PFSK-1 (cell line): ENCODE measurements at regions not wholly inside any gene's neighbourhood (a gene's known extent, or its start where the extent isn't known, plus 50 kb on each side); places are given as distances from the start of the nearest gene placed in this dataset.

ENCODE experiments used
- FOXP2 ChIP-seq: optimal IDR thresholded peaks from 2 replicates; pipeline ENCODE3; 2011; ENCODE audit warnings: borderline replicate concordance, control low read depth, inconsistent platforms; ENCODE audit not compliant: insufficient read depth; ENCODE audit errors: extremely low read length, extremely low read depth
- POLR2AphosphoS5 ChIP-seq: IDR thresholded peaks from 2 replicates; pipeline ENCODE4 v1.6.1; 2012; ENCODE audit warnings: low read depth, mild to moderate bottlenecking, control low read depth, low read length, moderate library complexity
- REST ChIP-seq, 2 experiments: IDR thresholded peaks; 2 replicates each; pipeline versions ENCODE4 v1.6.1 to v1.8.0; 2011 to 2012; ENCODE audit warnings: low read depth in 2 of 2, low read length in 2 of 2, control low read depth in 1 of 2, inconsistent platforms in 1 of 2, mild to moderate bottlenecking in 1 of 2, moderate library complexity in 1 of 2; ENCODE audit not compliant: insufficient read depth in 1 of 2
- SIN3A ChIP-seq: IDR thresholded peaks from 2 replicates; pipeline ENCODE4 v1.6.1; 2012; ENCODE audit warnings: mild to moderate bottlenecking, low read length, moderate library complexity, borderline replicate concordance; ENCODE audit not compliant: insufficient read depth
- TAF1 ChIP-seq: IDR thresholded peaks from 2 replicates; pipeline ENCODE4 v1.6.1; 2012; ENCODE audit warnings: low read length, control low read depth, borderline replicate concordance; ENCODE audit not compliant: insufficient read depth

GRCh38 chr1:94316183-94316582 is 78.8 kb upstream of the ARHGAP29 start:
- no peak for TF ChIP-seq FOXP2
- TF ChIP-seq REST (IDR thresholded peaks at IDR 0.05; ENCODE audit: insufficient read depth in 1 of 2, low read depth in 2 of 2, low read length in 2 of 2), result no peak
- no peak for TF ChIP-seq SIN3A
- no peak for TF ChIP-seq TAF1
- TF ChIP-seq POLR2AphosphoS5, result no peak

GRCh38 chr1:94315552-94316116 is 78.2 kb upstream of the ARHGAP29 start:
- TF ChIP-seq SIN3A, result no peak
- TF ChIP-seq TAF1, result no peak
- no peak for TF ChIP-seq FOXP2
- TF ChIP-seq POLR2AphosphoS5, result no peak
- TF ChIP-seq REST (IDR thresholded peaks at IDR 0.05; ENCODE audit: insufficient read depth in 1 of 2, low read depth in 2 of 2, low read length in 2 of 2), result no peak

- TF ChIP-seq TAF1 (no peak), SIN3A (no peak), REST (IDR thresholded peaks at IDR 0.05; ENCODE audit: insufficient read depth in 1 of 2, low read depth in 2 of 2, low read length in 2 of 2) (no peak), FOXP2 (no peak), POLR2AphosphoS5 (no peak)
Measured at GRCh38 chr1:94314222-94314858, 77.0 kb upstream of the ARHGAP29 start.

GRCh38 chr1:94310570-94311270 is 73.3 kb upstream of the ARHGAP29 start:
- no peak for TF ChIP-seq REST (IDR thresholded peaks at IDR 0.05; ENCODE audit: insufficient read depth in 1 of 2, low read depth in 2 of 2, low read length in 2 of 2)
- TF ChIP-seq POLR2AphosphoS5, result no peak
- no peak for TF ChIP-seq SIN3A
